CD8-positive, alpha-beta memory T cell (primary cell): ENCODE measurements at regions not wholly inside any gene's neighbourhood (a gene's known extent, or its start where the extent isn't known, plus 50 kb on each side); places are given as distances from the start of the nearest gene placed in this dataset.
A peak's percentile ranks its signal among the peaks of the same experiment; 100 is the strongest.

Experiments
- CTCF ChIA-PET: fragments of 350-600 bp; sonication (Branson Sonifier 250); formaldehyde crosslinking; loops from one replicate; lab custom pipeline; 2021; ENCODE audit warnings: antibody characterized with exemption; lab: Charles Lee
- POLR2A ChIA-PET: fragments of 350-600 bp; sonication (Branson Sonifier 250); formaldehyde crosslinking; loops from one replicate; lab custom pipeline; 2021; ENCODE audit warnings: antibody characterized with exemption; lab: Charles Lee
- DNase-seq, 5 donors: peaks; one replicate each; pipeline versions ENCODE4 v3.0.0 to v3.0.0-alpha.2; 2020 to 2022; ENCODE audit warnings: mixed read lengths in 1 of 5
- H3K27ac ChIP-seq: one replicate; pipeline ENCODE4 v1.7.0; 2013; ENCODE audit warnings: low read depth, mild to moderate bottlenecking, low read length, moderate library complexity
- H3K27me3 ChIP-seq: 2 replicates; pipeline ENCODE4 v1.7.0; 2013; ENCODE audit warnings: low read length, mild to moderate bottlenecking; ENCODE audit not compliant: insufficient read depth, poor library complexity, severe bottlenecking
- H3K36me3 ChIP-seq: 2 replicates; pipeline ENCODE4 v1.7.0; 2013; ENCODE audit warnings: mild to moderate bottlenecking, low read length, moderate library complexity; ENCODE audit not compliant: insufficient read depth
- H3K4me1 ChIP-seq: 2 replicates; pipeline ENCODE4 v1.7.0; 2013; ENCODE audit warnings: mild to moderate bottlenecking, low read length, moderate library complexity; ENCODE audit not compliant: insufficient read depth
- H3K4me3 ChIP-seq: 2 replicates; pipeline ENCODE4 v1.7.0; 2013; ENCODE audit warnings: mild to moderate bottlenecking, low read length
- H3K9me3 ChIP-seq: 2 replicates; pipeline ENCODE4 v1.7.0; 2013; ENCODE audit warnings: mild to moderate bottlenecking, low read length
- H3K27ac Mint-ChIP-seq, 8 donors: one replicate each; pipeline ENCODE4 v1.8.0; 2020 to 2021; ENCODE audit warnings: mixed read lengths in 8 of 8, mild to moderate bottlenecking in 6 of 8, inconsistent platforms in 3 of 8, moderate library complexity in 3 of 8
- H3K27me3 Mint-ChIP-seq, 2 donors: one replicate each; pipeline ENCODE4 v1.8.0; 2020 to 2021; ENCODE audit warnings: mixed read lengths in 2 of 2, mild to moderate bottlenecking in 1 of 2, moderate library complexity in 1 of 2
- H3K36me3 Mint-ChIP-seq, 3 donors: one replicate each; pipeline ENCODE4 v1.8.0; 2020 to 2021; ENCODE audit warnings: mixed read lengths in 3 of 3, inconsistent platforms in 1 of 3, mild to moderate bottlenecking in 1 of 3
- H3K4me1 Mint-ChIP-seq, 3 donors: one replicate each; pipeline ENCODE4 v1.8.0; 2020 to 2021; ENCODE audit warnings: mixed read lengths in 3 of 3, inconsistent platforms in 1 of 3, mild to moderate bottlenecking in 1 of 3
- H3K4me3 Mint-ChIP-seq, 7 donors: one replicate each; pipeline ENCODE4 v1.8.0; 2020 to 2021; ENCODE audit warnings: mixed read lengths in 7 of 7, mild to moderate bottlenecking in 6 of 7, moderate library complexity in 4 of 7, inconsistent platforms in 2 of 7
- H3K9me3 Mint-ChIP-seq, 5 donors: one replicate each; pipeline ENCODE4 v1.8.0; 2020 to 2022; ENCODE audit warnings: mixed read lengths in 5 of 5, mild to moderate bottlenecking in 3 of 5, moderate library complexity in 2 of 5, inconsistent platforms in 1 of 5

- Histone ChIP-seq H3K27ac (no peak overlapping the region), H3K36me3 (no peaks in the 10 kb centered on the region), H3K9me3 (no peaks in the 10 kb centered on the region), H3K4me3 (no peak overlapping the region), H3K27me3 (no peaks in the 10 kb centered on the region), H3K4me1 (no peaks in the 10 kb centered on the region)
- ChIA-PET POLR2A (no interaction called here), CTCF (no interaction called here)
- Mint-ChIP-seq H3K4me1 (no peaks in the 10 kb centered on the region), H3K9me3 (peaks cover 0 to 3% (median 0%) of the 10 kb centered on the region in 5 donors), H3K4me3 (no peak overlapping the region), H3K27me3 (peaks cover 0 to 1% of the 10 kb centered on the region in 2 donors), H3K27ac (peak overlapping the region in 1 of 8 donors; percentile 73), H3K36me3 (no peaks in the 10 kb centered on the region)
- DNase-seq = no peak
Observed at GRCh38 chr2:5983511-5984272, 291.5 kb downstream of the SOX11 start.

- no peaks in the 10 kb centered on the region for H3K4me1 Mint-ChIP-seq
- no peaks in the 10 kb centered on the region for H3K27me3 ChIP-seq
- H3K27ac ChIP-seq = no peak overlapping the region
- DNase-seq = no peak
- H3K9me3 ChIP-seq = no peaks in the 10 kb centered on the region
- H3K4me1 ChIP-seq = no peaks in the 10 kb centered on the region
- H3K36me3 Mint-ChIP-seq = no peaks in the 10 kb centered on the region
- H3K36me3 ChIP-seq = no peaks in the 10 kb centered on the region
- POLR2A ChIA-PET = no interaction called here
- H3K27me3 Mint-ChIP-seq = peaks cover 0 to 1% of the 10 kb centered on the region in 2 donors
- no peak overlapping the region for H3K4me3 ChIP-seq
- CTCF ChIA-PET = no interaction called here
- peaks cover 0 to 3% (median 0%) of the 10 kb centered on the region in 5 donors for H3K9me3 Mint-ChIP-seq
- no peak overlapping the region for H3K4me3 Mint-ChIP-seq
- H3K27ac Mint-ChIP-seq = peak overlapping the region in 1 of 8 donors; percentile 73
Observed at GRCh38 chr2:5984273-5984655, 292.1 kb downstream of the SOX11 start.

- no peak overlapping the region for H3K4me3 Mint-ChIP-seq
- no peak for DNase-seq
- peaks cover 0 to 3% (median 0%) of the 10 kb centered on the region in 5 donors for H3K9me3 Mint-ChIP-seq
- Histone ChIP-seq H3K27me3 (no peaks in the 10 kb centered on the region), H3K27ac (no peak overlapping the region), H3K4me1 (no peaks in the 10 kb centered on the region), H3K4me3 (no peak overlapping the region), H3K9me3 (no peaks in the 10 kb centered on the region), H3K36me3 (no peaks in the 10 kb centered on the region)
- CTCF ChIA-PET = no interaction called here
- H3K36me3 Mint-ChIP-seq = no peaks in the 10 kb centered on the region
- peaks cover 0 to 1% of the 10 kb centered on the region in 2 donors for H3K27me3 Mint-ChIP-seq
- POLR2A ChIA-PET = no interaction called here
- H3K4me1 Mint-ChIP-seq = no peaks in the 10 kb centered on the region
- H3K27ac Mint-ChIP-seq = no peak overlapping the region
Observed at GRCh38 chr2:5984946-5985345, 292.8 kb downstream of the SOX11 start.

- Mint-ChIP-seq H3K9me3 (peaks cover 0 to 3% (median 0%) of the 10 kb centered on the region in 5 donors), H3K4me1 (no peaks in the 10 kb centered on the region), H3K36me3 (no peaks in the 10 kb centered on the region), H3K27ac (no peak overlapping the region), H3K4me3 (no peak overlapping the region), H3K27me3 (peaks cover 0 to 1% of the 10 kb centered on the region in 2 donors)
- ChIA-PET CTCF (no interaction called here), POLR2A (no interaction called here)
- no peaks in the 10 kb centered on the region for H3K27me3 ChIP-seq
- H3K9me3 ChIP-seq = no peaks in the 10 kb centered on the region
- no peaks in the 10 kb centered on the region for H3K36me3 ChIP-seq
- no peak overlapping the region for H3K27ac ChIP-seq
- no peaks in the 10 kb centered on the region for H3K4me1 ChIP-seq
- no peak for DNase-seq
- no peak overlapping the region for H3K4me3 ChIP-seq
Observed at GRCh38 chr2:5985536-5986385, 293.6 kb downstream of the SOX11 start.

GRCh38 chr2:5986801-5987787 is 294.9 kb downstream of the SOX11 start:
- no peaks in the 10 kb centered on the region for H3K4me1 Mint-ChIP-seq
- POLR2A ChIA-PET = no interaction called here
- H3K9me3 Mint-ChIP-seq = peaks cover 0 to 3% (median 0%) of the 10 kb centered on the region in 5 donors
- CTCF ChIA-PET = no interaction called here
- Histone ChIP-seq H3K4me1 (no peaks in the 10 kb centered on the region), H3K36me3 (no peaks in the 10 kb centered on the region), H3K27ac (no peak overlapping the region), H3K27me3 (no peaks in the 10 kb centered on the region), H3K9me3 (no peaks in the 10 kb centered on the region), H3K4me3 (no peak overlapping the region)
- H3K27me3 Mint-ChIP-seq = peaks cover 0 to 1% of the 10 kb centered on the region in 2 donors
- H3K4me3 Mint-ChIP-seq = no peak overlapping the region
- no peak for DNase-seq
- H3K36me3 Mint-ChIP-seq = no peaks in the 10 kb centered on the region
- no peak overlapping the region for H3K27ac Mint-ChIP-seq

- CTCF ChIA-PET = no interaction called here
Observed at GRCh38 chr2:5988120-5988519, 295.9 kb downstream of the SOX11 start.

GRCh38 chr2:5990086-5990485 is 297.9 kb downstream of the SOX11 start:
- peaks cover 0 to 6% (median 1%) of the 10 kb centered on the region in 5 donors for H3K9me3 Mint-ChIP-seq
- ChIA-PET CTCF (no interaction called here), POLR2A (no interaction called here)
- no peaks in the 10 kb centered on the region for H3K36me3 ChIP-seq
- H3K27me3 Mint-ChIP-seq = peaks cover 0 to 1% of the 10 kb centered on the region in 2 donors
- H3K4me3 Mint-ChIP-seq = no peak overlapping the region
- no peak for DNase-seq
- no peaks in the 10 kb centered on the region for H3K36me3 Mint-ChIP-seq
- no peak overlapping the region for H3K27ac ChIP-seq
- no peak overlapping the region for H3K4me3 ChIP-seq
- no peaks in the 10 kb centered on the region for H3K4me1 ChIP-seq
- H3K27me3 ChIP-seq = no peaks in the 10 kb centered on the region
- no peaks in the 10 kb centered on the region for H3K4me1 Mint-ChIP-seq
- H3K27ac Mint-ChIP-seq = no peak overlapping the region
- no peaks in the 10 kb centered on the region for H3K9me3 ChIP-seq

More at GRCh38 chr2:5988120-5988519, 295.9 kb downstream of the SOX11 start:
- Mint-ChIP-seq H3K36me3 (no peaks in the 10 kb centered on the region), H3K27ac (no peak overlapping the region), H3K27me3 (peaks cover 0 to 1% of the 10 kb centered on the region in 2 donors), H3K9me3 (peaks cover 0 to 6% (median 1%) of the 10 kb centered on the region in 5 donors), H3K4me1 (no peaks in the 10 kb centered on the region), H3K4me3 (no peak overlapping the region)
- POLR2A ChIA-PET = no interaction called here
- H3K27me3 ChIP-seq = no peaks in the 10 kb centered on the region
- H3K36me3 ChIP-seq = no peaks in the 10 kb centered on the region
- H3K4me1 ChIP-seq = no peaks in the 10 kb centered on the region
- H3K4me3 ChIP-seq = no peak overlapping the region
- no peak overlapping the region for H3K27ac ChIP-seq
- DNase-seq = no peak
- H3K9me3 ChIP-seq = no peaks in the 10 kb centered on the region
